Activated B cell treated with CpG ODN at 0.5 μM for 24 hours (primary cell): ENCODE measurements at regions not wholly inside any gene's neighbourhood (a gene's known extent, or its start where the extent isn't known, plus 50 kb on each side); places are given as distances from the start of the nearest gene placed in this dataset.

Source experiments
- ATAC-seq: fragments of 200-7000 bp; cut with Tn5 transposase; one replicate; pipeline ENCODE4 v1.10.0; 2021; ENCODE audit warnings: low read depth, mild to moderate bottlenecking, moderate library complexity
- CTCF ChIA-PET: fragments of 350-600 bp; sonication (Branson Sonifier 250); formaldehyde crosslinking; loops from one replicate; lab custom pipeline; 2021; ENCODE audit warnings: antibody characterized with exemption; lab: Charles Lee
- POLR2A ChIA-PET: fragments of 350-600 bp; sonication (Branson Sonifier 250); formaldehyde crosslinking; loops from one replicate; lab custom pipeline; 2021; ENCODE audit warnings: antibody characterized with exemption; lab: Charles Lee
- DNase-seq: peaks from one replicate; pipeline ENCODE4 v3.0.0; 2022
- H3K27ac Mint-ChIP-seq: one replicate; pipeline ENCODE4 v1.8.0; 2020; ENCODE audit warnings: mixed read lengths
- H3K27me3 Mint-ChIP-seq: one replicate; pipeline ENCODE4 v1.8.0; 2021; ENCODE audit warnings: mixed read lengths
- H3K36me3 Mint-ChIP-seq: one replicate; pipeline ENCODE4 v1.8.0; 2021; ENCODE audit warnings: low read depth, mixed read lengths
- H3K4me1 Mint-ChIP-seq: one replicate; pipeline ENCODE4 v1.8.0; 2021; ENCODE audit warnings: mixed read lengths
- H3K4me3 Mint-ChIP-seq: one replicate; pipeline ENCODE4 v1.8.0; 2020; ENCODE audit warnings: mild to moderate bottlenecking, mixed read lengths
- H3K9me3 Mint-ChIP-seq: one replicate; pipeline ENCODE4 v1.8.0; 2020; ENCODE audit warnings: mixed read lengths
- CTCF ChIP-seq: fragments of 200-600 bp; IDR thresholded peaks from one replicate; pipeline ENCODE4 v1.8.0; 2022; ENCODE audit warnings: antibody characterized with exemption, mild to moderate bottlenecking
- intact Hi-C: fragments of 100-400 bp; cut with micrococcal nuclease; formaldehyde crosslinking; loops from one replicate; pipeline ENCODE4 v1.15.1; 2024

- POLR2A ChIA-PET = no interaction called here
- TF ChIP-seq CTCF = no peak
- no peaks in the 10 kb centered on the region for H3K4me1 Mint-ChIP-seq
- H3K9me3 Mint-ChIP-seq = peaks cover 12% of the 10 kb centered on the region
- no peak for DNase-seq
- intact Hi-C loops = no loop called here
- CTCF ChIA-PET = no interaction called here
- no peak overlapping the region for H3K27ac Mint-ChIP-seq
- no peaks in the 10 kb centered on the region for H3K27me3 Mint-ChIP-seq
- no peak for ATAC-seq
- peaks cover 2% of the 10 kb centered on the region for H3K36me3 Mint-ChIP-seq
- no peak overlapping the region for H3K4me3 Mint-ChIP-seq
Measured at GRCh38 chr6:6436366-6436765, 115.9 kb upstream of the F13A1 start.

GRCh38 chr6:6436946-6437345, 116.5 kb upstream of the F13A1 start:
- ATAC-seq (no peak), DNase-seq (no peak)
- Mint-ChIP-seq H3K27ac (no peak overlapping the region), H3K4me3 (no peak overlapping the region), H3K4me1 (no peaks in the 10 kb centered on the region), H3K36me3 (peaks cover 2% of the 10 kb centered on the region), H3K27me3 (no peaks in the 10 kb centered on the region), H3K9me3 (peaks cover 16% of the 10 kb centered on the region)
- TF ChIP-seq CTCF = no peak
- ChIA-PET POLR2A (no interaction called here), CTCF (no interaction called here)
- intact Hi-C loops = no loop called here

- Mint-ChIP-seq H3K9me3 (peaks cover 18% of the 10 kb centered on the region), H3K36me3 (peaks cover 4% of the 10 kb centered on the region), H3K27ac (no peak overlapping the region), H3K27me3 (no peaks in the 10 kb centered on the region), H3K4me3 (no peak overlapping the region), H3K4me1 (no peaks in the 10 kb centered on the region)
- no peak for TF ChIP-seq CTCF
- ATAC-seq (no peak), DNase-seq (no peak)
- intact Hi-C loops = no loop called here
- POLR2A ChIA-PET = interaction anchor here (0.6 kb wide), 1 partner anchor 647 kb away, joined by 4 read pairs; no protein-coding TSS in a partner anchor
- CTCF ChIA-PET = no interaction called here
Measured at GRCh38 chr6:6438286-6438685, 117.8 kb upstream of the F13A1 start.

- Mint-ChIP-seq H3K9me3 (peaks cover 18% of the 10 kb centered on the region), H3K27me3 (no peaks in the 10 kb centered on the region), H3K27ac (no peak overlapping the region), H3K4me1 (no peaks in the 10 kb centered on the region), H3K36me3 (peaks cover 4% of the 10 kb centered on the region), H3K4me3 (no peak overlapping the region)
- no peak for TF ChIP-seq CTCF
- intact Hi-C loops = no loop called here
- CTCF ChIA-PET = interaction anchor here (0.9 kb wide), 1 partner anchor 385 kb away, joined by 3 read pairs; no protein-coding TSS in a partner anchor
- no peak for DNase-seq
- ATAC-seq = no peak
- POLR2A ChIA-PET = no interaction called here
Measured at GRCh38 chr6:6439778-6440177, 119.3 kb upstream of the F13A1 start.

GRCh38 chr6:6452002-6452401, 131.5 kb upstream of the F13A1 start:
- no peak for TF ChIP-seq CTCF
- peaks cover 5% of the 10 kb centered on the region for H3K27me3 Mint-ChIP-seq
- no peaks in the 10 kb centered on the region for H3K9me3 Mint-ChIP-seq
- H3K4me1 Mint-ChIP-seq = no peaks in the 10 kb centered on the region
- ChIA-PET POLR2A (no interaction called here), CTCF (no interaction called here)
- intact Hi-C loops = no loop called here
- DNase-seq = no peak
- no peaks in the 10 kb centered on the region for H3K36me3 Mint-ChIP-seq
- H3K4me3 Mint-ChIP-seq = no peak overlapping the region
- no peak overlapping the region for H3K27ac Mint-ChIP-seq
- ATAC-seq = no peak
